Natural killer cell treated with Interleukin-12 subunit alpha and Interleukin-12 subunit beta and Interleukin-15 and Interleukin-18, amount 100 ng/mL, for 72 hours (primary cell): ENCODE measurements at regions not wholly inside any gene's neighbourhood (a gene's known extent, or its start where the extent isn't known, plus 50 kb on each side); places are given as distances from the start of the nearest gene placed in this dataset.

Source experiments
- ATAC-seq, 2 donors: fragments of 150-1000 bp; cut with Tn5 transposase in 1 of 2; sonication (Bioruptor Pico), chemical (Tn5 transposase) in 1 of 2; 2 replicates each; pipeline ENCODE4 v1.10.0; 2021
- DNase-seq: peaks from one replicate; pipeline ENCODE4 v3.0.0; 2022; ENCODE audit warnings: low spot score
- H3K27ac Mint-ChIP-seq, 2 donors: 1 replicate in 1 of 2; 2 replicates in 1 of 2; pipeline ENCODE4 v1.8.0; 2022; ENCODE audit warnings: mixed read lengths in 2 of 2, mild to moderate bottlenecking in 1 of 2, moderate library complexity in 1 of 2
- H3K27me3 Mint-ChIP-seq, 2 donors: 1 replicate in 1 of 2; 2 replicates in 1 of 2; pipeline ENCODE4 v1.8.0; 2022; ENCODE audit warnings: mixed read lengths in 2 of 2
- H3K36me3 Mint-ChIP-seq: one replicate; pipeline ENCODE4 v1.8.0; 2022; ENCODE audit warnings: mixed read lengths
- H3K4me1 Mint-ChIP-seq, 2 donors: 1 replicate in 1 of 2; 2 replicates in 1 of 2; pipeline ENCODE4 v1.8.0; 2022; ENCODE audit warnings: low read depth in 2 of 2, mixed read lengths in 2 of 2, mild to moderate bottlenecking in 1 of 2
- H3K4me3 Mint-ChIP-seq: one replicate; pipeline ENCODE4 v1.8.0; 2022; ENCODE audit warnings: mixed read lengths
- H3K9me3 Mint-ChIP-seq: 2 replicates; pipeline ENCODE4 v1.8.0; 2022; ENCODE audit warnings: mixed read lengths

DNA sequence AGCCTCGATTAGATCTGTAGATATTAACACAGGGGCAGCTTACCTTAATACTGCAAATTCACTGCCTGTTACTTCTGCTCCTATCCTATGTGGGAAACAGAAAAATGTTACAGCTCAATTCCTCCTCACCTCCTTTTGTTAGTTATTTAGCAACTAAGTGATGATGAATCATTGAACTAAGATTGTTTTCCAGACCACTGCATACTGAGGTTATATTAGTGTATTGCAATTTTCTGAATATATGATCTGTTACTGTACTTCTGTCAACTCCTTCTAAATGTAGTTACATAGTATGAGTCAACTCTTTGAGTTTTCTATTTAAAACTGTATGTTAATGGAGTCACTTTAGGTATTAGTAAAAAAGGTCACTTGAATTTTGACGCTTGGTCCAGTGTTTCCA lies 331.5 kb upstream of the SLCO3A1 start:
- Mint-ChIP-seq H3K4me1 (peaks cover 4 to 13% of the 10 kb centered on the region in 2 donors), H3K27ac (no peak overlapping the region)
- ATAC-seq: no peak

DNA sequence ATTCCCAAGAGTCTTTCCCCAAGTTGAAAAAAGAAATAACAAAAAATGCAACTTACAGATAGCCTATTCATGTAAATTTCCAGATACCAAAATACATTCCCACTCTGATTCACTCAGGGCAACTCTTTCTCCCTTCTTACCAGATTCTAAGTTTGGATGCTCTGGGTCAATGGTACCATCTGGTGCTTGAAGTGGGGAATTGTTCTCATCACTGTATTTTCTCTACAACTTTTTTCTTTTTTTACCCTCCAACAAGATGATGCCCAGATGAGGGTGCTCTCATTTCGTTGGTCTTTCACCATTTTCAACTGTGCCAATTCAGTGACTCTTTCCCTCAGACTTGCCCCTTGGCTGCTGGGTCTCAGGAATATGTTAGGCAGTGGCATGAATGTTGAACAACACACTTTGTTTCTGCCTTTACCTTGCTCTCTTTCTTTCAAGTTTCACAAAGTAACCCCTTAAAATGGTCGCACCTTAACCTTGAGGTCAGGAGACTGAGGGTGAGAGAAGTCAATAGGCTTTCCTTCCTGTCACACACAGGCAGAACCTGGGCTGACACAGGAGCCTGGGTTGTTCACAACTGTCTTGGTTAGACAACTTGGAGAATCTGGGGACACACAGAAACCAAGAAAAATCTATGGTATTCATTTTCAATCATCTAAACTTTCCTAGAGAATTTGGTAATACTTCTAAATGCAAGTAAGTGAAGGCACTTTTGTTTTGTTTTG lies 330.7 kb upstream of the SLCO3A1 start:
- peak overlapping the region in 1 of 2 donors; percentile 9 for H3K27ac Mint-ChIP-seq
- no peaks in the 10 kb centered on the region for H3K9me3 Mint-ChIP-seq
- DNase-seq: no peak
- H3K36me3 Mint-ChIP-seq: no peaks in the 10 kb centered on the region
- H3K4me3 Mint-ChIP-seq: no peak overlapping the region
- ATAC-seq: no peak
- peaks cover 19 to 39% of the 10 kb centered on the region in 2 donors for H3K27me3 Mint-ChIP-seq
- peaks cover 3 to 7% of the 10 kb centered on the region in 2 donors for H3K4me1 Mint-ChIP-seq

More for the DNA sequence above, 331.5 kb upstream of the SLCO3A1 start:
- no peak for DNase-seq
- no peaks in the 10 kb centered on the region for H3K9me3 Mint-ChIP-seq
- H3K36me3 Mint-ChIP-seq: no peaks in the 10 kb centered on the region
- H3K4me3 Mint-ChIP-seq: no peak overlapping the region
- H3K27me3 Mint-ChIP-seq: peaks cover 16 to 33% of the 10 kb centered on the region in 2 donors

DNA sequence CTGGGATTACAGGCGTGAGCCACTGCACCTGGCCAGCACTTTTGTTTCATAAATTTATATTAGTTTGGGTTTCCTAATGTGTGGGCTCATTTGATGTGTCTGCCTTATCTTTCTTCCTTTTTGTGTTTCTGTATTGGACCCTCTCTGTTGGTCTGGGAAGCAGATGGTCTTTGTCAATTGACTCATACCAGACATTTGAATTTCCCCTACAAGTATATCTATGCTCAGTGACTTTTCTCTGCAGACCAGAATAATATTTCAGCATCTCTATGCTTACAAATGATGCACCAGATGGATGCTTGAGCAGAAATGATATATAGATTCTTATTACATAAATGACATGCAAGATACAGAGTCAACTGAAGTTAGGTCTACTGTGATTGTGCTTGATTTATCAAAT lies 329.9 kb upstream of the SLCO3A1 start:
- Mint-ChIP-seq H3K4me1 (peaks cover 0 to 7% of the 10 kb centered on the region in 2 donors), H3K9me3 (no peaks in the 10 kb centered on the region), H3K36me3 (no peaks in the 10 kb centered on the region), H3K4me3 (no peak overlapping the region), H3K27me3 (peaks cover 19 to 41% of the 10 kb centered on the region in 2 donors), H3K27ac (no peak overlapping the region)
- no peak for ATAC-seq
- DNase-seq: no peak

GRCh38 chr15:91524534-91524933 lies 329.0 kb upstream of the SLCO3A1 start:
- Mint-ChIP-seq H3K27ac (no peak overlapping the region), H3K4me1 (peaks cover 0 to 7% of the 10 kb centered on the region in 2 donors), H3K27me3 (peaks cover 25 to 42% of the 10 kb centered on the region in 2 donors), H3K4me3 (no peak overlapping the region), H3K9me3 (no peaks in the 10 kb centered on the region), H3K36me3 (no peaks in the 10 kb centered on the region)
- ATAC-seq (no peak), DNase-seq (no peak)

GRCh38 chr15:91525751-91526150 lies 327.8 kb upstream of the SLCO3A1 start:
- no peaks in the 10 kb centered on the region for H3K36me3 Mint-ChIP-seq
- DNase-seq (no peak), ATAC-seq (no peak)
- peaks cover 0 to 7% of the 10 kb centered on the region in 2 donors for H3K4me1 Mint-ChIP-seq
- no peak overlapping the region for H3K4me3 Mint-ChIP-seq
- H3K27ac Mint-ChIP-seq: no peak overlapping the region
- no peaks in the 10 kb centered on the region for H3K9me3 Mint-ChIP-seq
- peaks cover 33 to 39% of the 10 kb centered on the region in 2 donors for H3K27me3 Mint-ChIP-seq

DNA sequence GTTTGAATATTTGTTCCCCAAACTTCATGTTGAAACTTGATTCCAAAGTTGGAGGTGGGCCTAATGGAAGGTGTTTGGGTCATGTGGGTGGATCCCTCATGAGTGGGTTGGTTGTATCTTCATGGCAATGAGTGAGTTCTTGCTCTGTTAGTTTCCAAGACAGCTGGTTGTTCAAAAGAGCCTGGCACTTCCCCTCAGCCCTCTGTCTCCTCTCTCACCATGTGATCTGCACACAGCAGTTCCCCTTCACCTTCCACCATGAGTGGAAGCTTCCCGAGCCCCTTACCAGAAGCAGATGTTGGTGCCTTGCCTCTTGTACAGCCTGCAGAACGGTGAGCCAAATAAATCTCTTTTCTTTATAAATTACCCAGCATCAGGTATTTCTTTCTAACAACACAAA lies 327.1 kb upstream of the SLCO3A1 start:
- no peak overlapping the region for H3K4me3 Mint-ChIP-seq
- no peak for DNase-seq
- peaks cover 27 to 36% of the 10 kb centered on the region in 2 donors for H3K27me3 Mint-ChIP-seq
- H3K9me3 Mint-ChIP-seq: no peaks in the 10 kb centered on the region
- H3K27ac Mint-ChIP-seq: no peak overlapping the region
- H3K4me1 Mint-ChIP-seq: peaks cover 0 to 5% of the 10 kb centered on the region in 2 donors
- no peak for ATAC-seq
- H3K36me3 Mint-ChIP-seq: no peaks in the 10 kb centered on the region

- Mint-ChIP-seq H3K27me3 (peaks cover 25 to 40% of the 10 kb centered on the region in 2 donors), H3K27ac (no peak overlapping the region), H3K4me1 (no peaks in the 10 kb centered on the region), H3K36me3 (no peaks in the 10 kb centered on the region), H3K4me3 (no peak overlapping the region), H3K9me3 (no peaks in the 10 kb centered on the region)
- no peak for DNase-seq
- no peak for ATAC-seq
These were observed 324.7 kb upstream of the SLCO3A1 start for GRCh38 chr15:91528801-91529200.

DNA sequence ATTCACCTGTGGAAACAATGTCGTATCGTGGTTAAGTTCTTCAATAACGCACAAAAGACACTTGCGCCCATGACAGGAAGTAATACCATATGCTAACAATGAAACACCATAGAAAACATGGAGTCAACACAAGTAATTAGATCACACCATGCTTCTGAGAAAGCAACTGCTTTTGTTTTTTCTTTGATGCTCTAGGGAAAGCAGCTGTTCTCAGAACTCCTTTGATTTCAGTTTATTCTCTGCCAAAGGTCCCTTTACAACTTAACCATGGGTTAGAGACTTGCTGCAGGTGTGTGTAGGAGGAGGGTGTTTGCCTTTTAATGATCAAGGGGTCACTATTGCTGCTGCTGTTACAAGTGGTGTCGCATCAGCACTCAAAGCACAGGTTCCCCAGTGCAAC lies 324.0 kb upstream of the SLCO3A1 start:
- Mint-ChIP-seq H3K27ac (no peak overlapping the region), H3K9me3 (no peaks in the 10 kb centered on the region), H3K4me1 (no peaks in the 10 kb centered on the region), H3K36me3 (no peaks in the 10 kb centered on the region), H3K27me3 (peaks cover 25 to 36% of the 10 kb centered on the region in 2 donors), H3K4me3 (no peak overlapping the region)
- ATAC-seq: no peak
- DNase-seq: no peak

DNA sequence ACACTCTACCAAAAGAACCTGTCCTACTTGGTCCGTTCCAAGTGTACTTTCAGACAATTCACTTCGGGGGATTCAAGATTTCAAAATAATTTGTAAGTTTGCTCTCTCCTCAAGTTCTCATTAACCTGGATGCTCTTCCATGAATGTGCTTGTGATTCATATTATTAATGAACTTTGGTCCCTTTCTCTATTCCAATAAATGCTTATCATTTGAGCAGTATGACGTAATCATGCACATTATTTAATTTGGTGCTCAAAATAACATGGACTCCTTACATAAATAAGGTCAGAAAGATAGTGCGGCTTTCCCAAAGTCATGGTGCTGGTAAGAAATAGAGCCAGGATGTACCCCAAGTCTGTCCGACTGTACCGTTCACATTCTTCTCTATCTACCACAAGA lies 323.2 kb upstream of the SLCO3A1 start:
- no peaks in the 10 kb centered on the region for H3K9me3 Mint-ChIP-seq
- H3K36me3 Mint-ChIP-seq: no peaks in the 10 kb centered on the region
- DNase-seq (no peak), ATAC-seq (no peak)
- H3K4me1 Mint-ChIP-seq: no peaks in the 10 kb centered on the region
- no peak overlapping the region for H3K27ac Mint-ChIP-seq
- H3K4me3 Mint-ChIP-seq: no peak overlapping the region
- H3K27me3 Mint-ChIP-seq: peaks cover 25 to 36% of the 10 kb centered on the region in 2 donors

DNA sequence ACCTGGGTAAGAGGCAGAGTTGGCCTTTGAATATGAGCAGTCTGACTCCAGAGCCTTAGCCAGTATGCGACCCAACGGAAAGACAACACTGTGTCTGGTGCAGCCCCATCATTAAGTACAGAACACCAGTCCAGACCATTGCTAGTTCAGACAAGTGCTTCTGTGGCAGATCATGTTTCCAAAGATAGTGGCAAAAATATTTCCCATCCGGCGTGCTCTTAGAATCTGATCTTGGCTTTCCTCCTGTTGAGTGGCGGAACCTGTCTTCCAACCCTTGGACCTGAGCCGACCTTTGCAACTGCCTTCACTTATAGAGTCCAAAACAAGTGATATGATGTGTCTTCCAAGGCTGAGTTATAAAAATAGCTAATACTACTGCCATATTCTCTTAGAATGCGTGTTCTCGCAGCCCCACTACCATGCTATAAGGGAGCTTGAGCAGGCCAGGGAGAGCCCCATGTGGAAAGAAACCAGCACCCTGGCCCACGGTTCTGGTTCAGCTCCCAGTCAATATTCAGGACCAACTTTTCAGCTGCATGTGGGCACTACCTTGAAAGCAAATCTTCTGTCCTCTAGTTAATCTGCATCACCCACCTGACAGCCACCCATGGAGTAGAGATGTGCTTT lies 322.4 kb upstream of the SLCO3A1 start:
- Mint-ChIP-seq H3K27ac (no peak overlapping the region), H3K4me1 (no peaks in the 10 kb centered on the region), H3K9me3 (no peaks in the 10 kb centered on the region), H3K36me3 (no peaks in the 10 kb centered on the region), H3K4me3 (no peak overlapping the region), H3K27me3 (peaks cover 20 to 30% of the 10 kb centered on the region in 2 donors)
- DNase-seq (no peak), ATAC-seq (no peak)

- Mint-ChIP-seq H3K27me3 (peaks cover 7 to 13% of the 10 kb centered on the region in 2 donors), H3K4me3 (no peak overlapping the region), H3K4me1 (no peaks in the 10 kb centered on the region), H3K27ac (no peak overlapping the region), H3K36me3 (no peaks in the 10 kb centered on the region), H3K9me3 (no peaks in the 10 kb centered on the region)
- DNase-seq (no peak), ATAC-seq (no peak)
These were observed 319.3 kb upstream of the SLCO3A1 start for GRCh38 chr15:91534235-91534634.

DNA sequence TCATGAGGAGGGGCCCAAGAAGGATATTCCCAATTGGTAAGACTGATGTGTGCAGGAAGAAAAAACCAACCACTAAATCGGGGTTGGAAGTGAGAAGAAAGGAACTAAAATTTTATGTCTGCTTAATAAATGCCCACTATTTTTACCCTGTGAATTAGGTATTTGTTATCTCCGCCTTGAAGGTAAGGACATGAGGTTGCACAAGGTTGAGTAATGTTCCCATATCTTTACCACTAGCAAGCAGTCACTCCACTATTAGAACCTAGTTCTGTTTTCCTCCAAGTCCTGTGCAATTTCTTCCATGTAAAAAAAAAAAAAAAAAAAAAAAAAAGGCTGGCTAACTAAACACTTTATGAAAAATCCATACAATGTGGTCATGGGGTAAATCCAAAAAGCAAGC lies 318.5 kb upstream of the SLCO3A1 start:
- ATAC-seq (no peak), DNase-seq (no peak)
- no peaks in the 10 kb centered on the region for H3K36me3 Mint-ChIP-seq
- H3K9me3 Mint-ChIP-seq: no peaks in the 10 kb centered on the region
- no peak overlapping the region for H3K27ac Mint-ChIP-seq
- no peak overlapping the region for H3K4me3 Mint-ChIP-seq
- H3K27me3 Mint-ChIP-seq: peaks cover 6 to 8% of the 10 kb centered on the region in 2 donors
- H3K4me1 Mint-ChIP-seq: no peaks in the 10 kb centered on the region

DNA sequence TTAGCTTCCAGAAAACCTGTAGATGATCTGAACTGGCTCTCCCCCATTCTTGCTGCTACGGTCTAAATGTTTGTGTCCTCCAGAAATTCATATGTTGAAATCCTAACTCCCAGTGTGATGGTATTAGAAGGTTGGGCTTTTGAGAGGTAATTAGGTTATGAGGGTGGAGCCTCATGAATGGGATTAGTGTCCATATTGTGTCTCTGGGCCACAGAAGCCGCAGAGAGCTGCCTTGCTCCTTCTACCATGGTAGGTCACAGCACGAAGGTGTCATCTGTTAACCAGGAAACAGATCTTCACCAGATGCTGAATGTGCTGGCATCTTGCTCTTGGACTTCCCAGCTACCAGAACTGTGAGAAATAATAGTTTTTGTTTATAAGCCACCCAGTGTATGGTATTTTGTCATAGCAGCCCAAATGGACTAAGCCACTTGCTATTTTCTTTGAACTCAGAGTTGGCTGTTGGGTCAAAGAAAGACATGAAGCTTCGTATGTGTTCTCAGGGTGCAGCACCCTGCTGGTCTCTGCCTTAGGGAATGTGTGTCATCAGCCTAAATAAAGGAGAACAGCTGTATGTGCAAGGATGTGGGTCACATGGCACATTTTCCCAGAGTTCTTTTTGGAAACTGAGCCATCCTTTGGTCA lies 317.5 kb upstream of the SLCO3A1 start:
- Mint-ChIP-seq H3K4me1 (no peaks in the 10 kb centered on the region), H3K27ac (no peak overlapping the region), H3K4me3 (no peak overlapping the region), H3K9me3 (no peaks in the 10 kb centered on the region), H3K27me3 (peaks cover 5 to 13% of the 10 kb centered on the region in 2 donors), H3K36me3 (no peaks in the 10 kb centered on the region)
- no peak for DNase-seq
- ATAC-seq: no peak

DNA sequence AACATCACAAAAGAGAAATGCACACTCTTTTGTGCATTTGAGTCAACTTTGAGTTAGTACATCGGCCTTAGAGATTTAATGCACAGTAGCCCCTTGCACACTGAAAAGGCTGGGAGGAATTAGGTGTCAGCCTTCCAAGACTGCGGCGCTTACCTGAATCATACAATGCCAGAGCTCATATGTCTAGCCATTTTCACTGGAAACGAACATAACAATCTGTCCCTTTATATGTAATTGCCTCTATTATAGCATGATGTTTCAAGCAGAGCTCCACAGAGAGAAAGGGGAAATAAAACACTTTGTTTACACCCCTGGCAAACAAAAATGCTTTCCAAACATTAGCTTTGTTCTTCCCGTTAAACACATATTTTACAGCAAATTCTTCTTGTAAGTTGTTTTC lies 315.7 kb upstream of the SLCO3A1 start:
- no peaks in the 10 kb centered on the region for H3K36me3 Mint-ChIP-seq
- H3K4me1 Mint-ChIP-seq: no peaks in the 10 kb centered on the region
- DNase-seq (no peak), ATAC-seq (no peak)
- H3K4me3 Mint-ChIP-seq: no peak overlapping the region
- H3K9me3 Mint-ChIP-seq: no peaks in the 10 kb centered on the region
- peaks cover 8 to 20% of the 10 kb centered on the region in 2 donors for H3K27me3 Mint-ChIP-seq
- H3K27ac Mint-ChIP-seq: no peak overlapping the region
